Fibroblast of villous mesenchyme (primary cell): ENCODE measurements at regions not wholly inside any gene's neighbourhood (a gene's known extent, or its start where the extent isn't known, plus 50 kb on each side); places are given as distances from the start of the nearest gene placed in this dataset.

Experiments used
- DNase-seq: peaks from one replicate; pipeline ENCODE4 v3.0.0-alpha.2; 2010; ENCODE audit warnings: low read depth
- H3K4me3 ChIP-seq: 2 replicates; pipeline ENCODE4 v1.5.1; 2011; ENCODE audit warnings: low read depth, mild to moderate bottlenecking, low read length
- CTCF ChIP-seq: IDR thresholded peaks from 2 replicates; pipeline ENCODE4 v1.5.1; 2012; ENCODE audit warnings: low read depth, mild to moderate bottlenecking, low read length; ENCODE audit not compliant: insufficient read depth

GRCh38 chr3:59606638-59607266 is 556.9 kb upstream of the CFAP20DC start:
- DNase-seq, result no peak
- no peak for TF ChIP-seq CTCF
- no peak overlapping the region for H3K4me3 ChIP-seq

- DNase-seq, result no peak
- no peak overlapping the region for H3K4me3 ChIP-seq
- no peak for TF ChIP-seq CTCF
These were observed 556.2 kb upstream of the CFAP20DC start for GRCh38 chr3:59605944-59606534.

GRCh38 chr3:59605318-59605717 is 555.5 kb upstream of the CFAP20DC start:
- no peak for DNase-seq
- no peak overlapping the region for H3K4me3 ChIP-seq
- no peak for TF ChIP-seq CTCF

GRCh38 chr3:59601486-59601885 is 551.7 kb upstream of the CFAP20DC start:
- no peak for DNase-seq
- TF ChIP-seq CTCF, result no peak

GRCh38 chr3:59600631-59601030 is 550.8 kb upstream of the CFAP20DC start:
- H3K4me3 ChIP-seq, result no peak overlapping the region
- DNase-seq, result no peak
- no peak for TF ChIP-seq CTCF

More at GRCh38 chr3:59601486-59601885, 551.7 kb upstream of the CFAP20DC start:
- no peak overlapping the region for H3K4me3 ChIP-seq

- no peak for DNase-seq
- no peak for TF ChIP-seq CTCF
- no peak overlapping the region for H3K4me3 ChIP-seq
These were observed 546.9 kb upstream of the CFAP20DC start for GRCh38 chr3:59596741-59597140.

- no peak overlapping the region for H3K4me3 ChIP-seq
- DNase-seq, result no peak
- TF ChIP-seq CTCF, result no peak
These were observed 546.0 kb upstream of the CFAP20DC start for GRCh38 chr3:59595830-59596229.
